ENCODE measurements at regions not wholly inside any gene's neighbourhood (a gene's known extent, or its start where the extent isn't known, plus 50 kb on each side); places are given as distances from the start of the nearest gene placed in this dataset.
"Not testable (repeated sequence)": the region's sequence is repeated elsewhere in the genome, so short reads cannot be mapped to it uniquely, and the experiment has no call there.

DNA sequence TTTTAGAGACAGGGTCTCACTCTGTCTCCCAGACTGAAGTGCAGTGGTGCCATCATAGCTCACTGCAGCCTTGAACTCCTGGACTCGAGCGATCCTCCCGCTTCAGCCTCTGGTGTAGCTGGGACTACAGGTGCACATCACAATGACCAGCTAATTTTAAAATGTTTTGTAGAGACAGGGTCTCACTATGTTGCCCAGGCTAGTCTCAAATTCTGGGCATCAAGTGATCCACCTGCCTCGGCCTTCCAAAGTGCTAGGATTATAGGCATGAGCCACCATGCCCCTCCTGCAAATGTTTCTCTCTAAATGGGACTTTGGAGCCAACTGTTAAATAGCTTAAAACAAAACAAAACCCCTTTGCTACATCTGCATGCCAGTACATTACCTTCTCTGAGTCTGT, 82.2 kb upstream of the BRD7 start:
- CTCF ChIA-PET, result interaction anchor here (1.0 to 1.6 kb wide), 2 partner anchors 296 to 489 kb away, joined by 3 read pairs; no protein-coding TSS in a partner anchor
- H3K4me1 ChIP-seq (ENCODE audit: control extremely low read depth in 1 of 4, control insufficient read depth in 4 of 4, insufficient read depth in 4 of 4, low read length in 3 of 4), result peaks cover 0 to 3% (median 0%) of the 10 kb centered on the region in 4 experiments
- H3K9me3 ChIP-seq (ENCODE audit: control extremely low read depth in 1 of 5, control insufficient read depth in 4 of 5, insufficient read depth in 2 of 5, low read depth in 1 of 5, low read length in 4 of 5), result no peaks in the 10 kb centered on the region
- no peaks in the 10 kb centered on the region for H3K36me3 ChIP-seq (ENCODE audit: control insufficient read depth in 4 of 4, insufficient read depth in 4 of 4, low read length in 3 of 4)
- no peak for DNase-seq
- H3K4me3 ChIP-seq (ENCODE audit: control insufficient read depth in 1 of 7, extremely low read depth in 1 of 7, insufficient read depth in 4 of 7, low read depth in 2 of 7, low read length in 6 of 7), result no peak overlapping the region
- no peak overlapping the region for H3K27ac ChIP-seq (ENCODE audit: insufficient read depth in 1 of 2, low read depth in 1 of 2, low read length in 2 of 2, poor library complexity in 1 of 2, severe bottlenecking in 2 of 2)
- peaks cover 0 to 3% (median 0%) of the 10 kb centered on the region in 5 experiments for H3K27me3 ChIP-seq (replicated peaks in 2 of 5; ENCODE audit: control insufficient read depth in 4 of 5, insufficient read depth in 5 of 5, low read length in 4 of 5)
- POLR2A ChIA-PET, result no interaction called here
- WGBS (ENCODE audit: insufficient coverage), result 88% methylated on average over 4 of the region's 4 CpGs

DNA sequence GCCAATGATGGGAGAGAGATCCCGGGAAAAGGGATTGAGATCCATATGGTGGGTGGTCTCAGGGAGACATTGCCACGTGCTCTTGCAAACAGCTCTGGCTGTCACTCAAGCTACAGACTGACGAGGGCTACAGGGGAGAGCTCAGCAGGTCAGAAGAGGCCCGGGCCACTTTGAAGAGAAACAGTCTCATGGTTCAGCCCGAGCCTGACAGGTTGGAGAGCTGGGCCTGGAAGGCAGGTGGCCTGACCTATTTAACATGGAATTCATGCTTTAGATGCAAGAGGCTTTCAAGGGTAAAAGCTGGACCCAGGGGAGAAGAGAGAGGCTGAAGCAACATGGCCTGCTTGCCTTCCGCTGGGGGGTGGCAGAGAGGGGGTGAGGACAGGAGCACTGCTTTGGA, 81.0 kb upstream of the BRD7 start:
- 90% methylated on average over 6 of the region's 6 CpGs for WGBS (ENCODE audit: insufficient coverage)
- ChIA-PET POLR2A (no interaction called here), CTCF (interaction anchor here (1.5 to 1.6 kb wide), 2 partner anchors 13 to 297 kb away, joined by 3 to 5 read pairs; no protein-coding TSS in a partner anchor)
- no peaks in the 10 kb centered on the region for H3K36me3 ChIP-seq (ENCODE audit: control insufficient read depth in 4 of 4, insufficient read depth in 4 of 4, low read length in 3 of 4)
- peaks cover 0 to 3% (median 0%) of the 10 kb centered on the region in 5 experiments for H3K27me3 ChIP-seq (replicated peaks in 2 of 5; ENCODE audit: control insufficient read depth in 4 of 5, insufficient read depth in 5 of 5, low read length in 4 of 5)
- no peak for DNase-seq
- H3K4me1 ChIP-seq (ENCODE audit: control extremely low read depth in 1 of 4, control insufficient read depth in 4 of 4, insufficient read depth in 4 of 4, low read length in 3 of 4), result peaks cover 0 to 3% (median 0%) of the 10 kb centered on the region in 4 experiments
- H3K4me3 ChIP-seq (ENCODE audit: control insufficient read depth in 1 of 7, extremely low read depth in 1 of 7, insufficient read depth in 4 of 7, low read depth in 2 of 7, low read length in 6 of 7), result no peak overlapping the region
- no peak overlapping the region for H3K27ac ChIP-seq (ENCODE audit: insufficient read depth in 1 of 2, low read depth in 1 of 2, low read length in 2 of 2, poor library complexity in 1 of 2, severe bottlenecking in 2 of 2)
- H3K9me3 ChIP-seq (ENCODE audit: control extremely low read depth in 1 of 5, control insufficient read depth in 4 of 5, insufficient read depth in 2 of 5, low read depth in 1 of 5, low read length in 4 of 5), result no peaks in the 10 kb centered on the region

DNA sequence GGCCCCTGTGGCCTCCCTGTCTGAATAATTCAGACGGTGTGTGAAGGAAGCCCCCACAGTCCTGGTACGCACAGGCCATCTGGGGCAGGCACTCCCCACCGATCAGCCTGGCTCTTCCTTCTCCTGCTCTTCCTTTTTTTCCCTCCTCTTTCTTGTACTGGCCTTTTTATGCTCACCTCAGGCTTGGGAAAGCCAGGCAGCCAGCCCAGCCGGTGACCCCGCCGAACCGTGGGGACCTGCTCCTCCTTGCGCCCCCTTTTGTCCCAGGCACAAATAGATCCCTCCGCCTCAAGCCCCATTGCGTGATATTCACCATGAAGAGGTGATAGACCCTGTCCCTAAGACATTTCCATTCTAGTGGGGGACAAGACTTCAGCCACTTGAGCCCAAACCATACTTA, 80.2 kb upstream of the BRD7 start:
- no peaks in the 10 kb centered on the region for H3K9me3 ChIP-seq (ENCODE audit: control extremely low read depth in 1 of 5, control insufficient read depth in 4 of 5, insufficient read depth in 2 of 5, low read depth in 1 of 5, low read length in 4 of 5)
- ChIA-PET POLR2A (no interaction called here), CTCF (interaction anchor here (1.5 kb wide), 1 partner anchor 13 kb away, joined by 5 read pairs; no protein-coding TSS in a partner anchor)
- H3K36me3 ChIP-seq (ENCODE audit: control insufficient read depth in 4 of 4, insufficient read depth in 4 of 4, low read length in 3 of 4), result no peaks in the 10 kb centered on the region
- peaks cover 0 to 6% (median 0%) of the 10 kb centered on the region in 5 experiments for H3K27me3 ChIP-seq (replicated peaks in 2 of 5; ENCODE audit: control insufficient read depth in 4 of 5, insufficient read depth in 5 of 5, low read length in 4 of 5)
- H3K4me3 ChIP-seq (ENCODE audit: control insufficient read depth in 1 of 7, extremely low read depth in 1 of 7, insufficient read depth in 4 of 7, low read depth in 2 of 7, low read length in 6 of 7), result no peak overlapping the region
- H3K27ac ChIP-seq (ENCODE audit: insufficient read depth in 1 of 2, low read depth in 1 of 2, low read length in 2 of 2, poor library complexity in 1 of 2, severe bottlenecking in 2 of 2), result no peak overlapping the region
- DNase-seq, result no peak
- H3K4me1 ChIP-seq (ENCODE audit: control extremely low read depth in 1 of 4, control insufficient read depth in 4 of 4, insufficient read depth in 4 of 4, low read length in 3 of 4), result peaks cover 0 to 3% (median 0%) of the 10 kb centered on the region in 4 experiments
- WGBS (ENCODE audit: insufficient coverage), result 88% methylated on average over 10 of the region's 10 CpGs

DNA sequence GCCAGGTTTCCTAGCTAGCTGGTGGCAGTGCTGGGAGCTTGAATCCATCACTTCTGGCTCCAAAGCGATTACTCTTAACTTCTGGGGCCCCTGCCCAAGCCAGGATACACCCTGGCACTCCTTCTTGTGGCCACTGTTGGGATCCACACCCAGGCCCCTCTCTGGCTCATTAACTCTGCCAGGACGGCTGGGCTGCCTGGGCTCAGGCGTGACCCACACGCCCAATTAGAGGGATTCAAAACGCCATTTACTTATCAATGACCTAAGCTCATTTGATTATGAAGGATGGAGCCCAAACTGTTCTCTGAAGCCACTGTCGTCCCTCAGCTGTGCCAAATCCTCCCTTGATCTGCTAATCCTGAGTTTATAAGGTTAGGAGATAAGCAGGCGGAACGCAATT, 79.7 kb upstream of the BRD7 start:
- CTCF ChIA-PET, result interaction anchor here (0.6 kb wide), 1 partner anchor 284 kb away, joined by 4 read pairs; no protein-coding TSS in a partner anchor
- H3K27me3 ChIP-seq (replicated peaks in 2 of 5; ENCODE audit: control insufficient read depth in 4 of 5, insufficient read depth in 5 of 5, low read length in 4 of 5), result peaks cover 0 to 6% (median 0%) of the 10 kb centered on the region in 5 experiments
- peak in 1 of 3 donors; percentile 20 for DNase-seq
- no peaks in the 10 kb centered on the region for H3K9me3 ChIP-seq (ENCODE audit: control extremely low read depth in 1 of 5, control insufficient read depth in 4 of 5, insufficient read depth in 2 of 5, low read depth in 1 of 5, low read length in 4 of 5)
- POLR2A ChIA-PET, result no interaction called here
- no peaks in the 10 kb centered on the region for H3K36me3 ChIP-seq (ENCODE audit: control insufficient read depth in 4 of 4, insufficient read depth in 4 of 4, low read length in 3 of 4)
- peaks cover 0 to 3% (median 0%) of the 10 kb centered on the region in 4 experiments for H3K4me1 ChIP-seq (ENCODE audit: control extremely low read depth in 1 of 4, control insufficient read depth in 4 of 4, insufficient read depth in 4 of 4, low read length in 3 of 4)
- WGBS (ENCODE audit: insufficient coverage), result 92% methylated on average over 7 of the region's 8 CpGs
- no peak overlapping the region for H3K27ac ChIP-seq (ENCODE audit: insufficient read depth in 1 of 2, low read depth in 1 of 2, low read length in 2 of 2, poor library complexity in 1 of 2, severe bottlenecking in 2 of 2)
- no peak overlapping the region for H3K4me3 ChIP-seq (ENCODE audit: control insufficient read depth in 1 of 7, extremely low read depth in 1 of 7, insufficient read depth in 4 of 7, low read depth in 2 of 7, low read length in 6 of 7)

DNA sequence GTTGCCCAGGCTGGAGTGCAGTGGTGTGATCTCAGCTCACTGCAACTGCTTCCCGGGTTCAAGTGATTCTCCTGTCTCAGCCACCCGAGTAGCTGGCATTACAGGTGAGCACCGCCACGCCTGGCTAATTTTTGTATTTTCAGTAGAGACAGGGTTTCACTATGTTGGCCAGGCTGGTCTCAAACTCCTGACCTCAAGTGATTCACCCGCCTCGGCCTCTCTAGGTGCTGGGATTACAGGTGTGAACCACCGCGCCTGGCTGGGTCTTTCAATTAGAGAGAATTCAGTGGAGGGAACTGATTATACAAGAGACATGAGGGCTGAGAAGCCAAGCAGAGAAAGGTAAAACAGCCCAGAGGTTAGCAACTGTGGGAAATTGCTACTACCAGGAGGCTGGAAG, 78.6 kb upstream of the BRD7 start:
- H3K4me1 ChIP-seq (ENCODE audit: control extremely low read depth in 1 of 4, control insufficient read depth in 4 of 4, insufficient read depth in 4 of 4, low read length in 3 of 4); H3K27me3 ChIP-seq (replicated peaks in 2 of 5; ENCODE audit: control insufficient read depth in 4 of 5, insufficient read depth in 5 of 5, low read length in 4 of 5); H3K27ac ChIP-seq (ENCODE audit: insufficient read depth in 1 of 2, low read depth in 1 of 2, low read length in 2 of 2, poor library complexity in 1 of 2, severe bottlenecking in 2 of 2); H3K36me3 ChIP-seq (ENCODE audit: control insufficient read depth in 4 of 4, insufficient read depth in 4 of 4, low read length in 3 of 4); POLR2A ChIA-PET; H3K9me3 ChIP-seq (ENCODE audit: control extremely low read depth in 1 of 5, control insufficient read depth in 4 of 5, insufficient read depth in 2 of 5, low read depth in 1 of 5, low read length in 4 of 5); DNase-seq; H3K4me3 ChIP-seq (ENCODE audit: control insufficient read depth in 1 of 7, extremely low read depth in 1 of 7, insufficient read depth in 4 of 7, low read depth in 2 of 7, low read length in 6 of 7): not testable (repeated sequence)
- CTCF ChIA-PET, result interaction anchor here (1.0 kb wide), 1 partner anchor 9 kb away, joined by 5 read pairs; no protein-coding TSS in a partner anchor
- 100% methylated on average over 5 of the region's 8 CpGs for WGBS (ENCODE audit: insufficient coverage)

DNA sequence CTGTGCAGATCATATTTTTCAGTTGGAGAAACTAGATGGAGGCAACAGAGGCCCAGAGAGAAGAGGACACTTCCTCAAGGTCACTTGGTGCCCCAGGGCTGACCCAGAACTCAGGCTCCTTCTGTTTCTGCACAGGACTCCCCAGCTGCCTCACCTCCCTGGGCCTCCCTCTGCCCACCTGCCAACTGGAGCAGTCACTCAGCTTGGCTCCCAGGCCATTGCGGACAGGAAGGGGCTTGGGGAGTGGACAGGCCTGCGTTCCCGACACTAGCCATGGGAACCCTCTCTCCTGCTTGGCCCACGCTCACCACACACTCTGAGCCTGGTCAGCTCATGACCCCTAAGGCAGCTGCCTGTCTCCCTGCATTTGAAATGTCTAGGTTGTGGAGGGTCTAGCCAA, 78.1 kb upstream of the BRD7 start:
- Histone ChIP-seq H3K36me3 (ENCODE audit: control insufficient read depth in 4 of 4, insufficient read depth in 4 of 4, low read length in 3 of 4) (no peaks in the 10 kb centered on the region), H3K9me3 (ENCODE audit: control extremely low read depth in 1 of 5, control insufficient read depth in 4 of 5, insufficient read depth in 2 of 5, low read depth in 1 of 5, low read length in 4 of 5) (peaks cover 0 to 7% (median 4%) of the 10 kb centered on the region in 5 experiments), H3K4me1 (ENCODE audit: control extremely low read depth in 1 of 4, control insufficient read depth in 4 of 4, insufficient read depth in 4 of 4, low read length in 3 of 4) (peaks cover 0 to 3% (median 0%) of the 10 kb centered on the region in 4 experiments), H3K27ac (ENCODE audit: insufficient read depth in 1 of 2, low read depth in 1 of 2, low read length in 2 of 2, poor library complexity in 1 of 2, severe bottlenecking in 2 of 2) (no peak overlapping the region), H3K4me3 (ENCODE audit: control insufficient read depth in 1 of 7, extremely low read depth in 1 of 7, insufficient read depth in 4 of 7, low read depth in 2 of 7, low read length in 6 of 7) (no peak overlapping the region), H3K27me3 (replicated peaks in 2 of 5; ENCODE audit: control insufficient read depth in 4 of 5, insufficient read depth in 5 of 5, low read length in 4 of 5) (peaks cover 0 to 6% (median 0%) of the 10 kb centered on the region in 5 experiments)
- DNase-seq, result no peak
- POLR2A ChIA-PET, result no interaction called here
- CTCF ChIA-PET, result interaction anchor here (1.0 kb wide), 1 partner anchor 9 kb away, joined by 5 read pairs; no protein-coding TSS in a partner anchor
- 100% methylated on average over 4 of the region's 4 CpGs for WGBS (ENCODE audit: insufficient coverage)

DNA sequence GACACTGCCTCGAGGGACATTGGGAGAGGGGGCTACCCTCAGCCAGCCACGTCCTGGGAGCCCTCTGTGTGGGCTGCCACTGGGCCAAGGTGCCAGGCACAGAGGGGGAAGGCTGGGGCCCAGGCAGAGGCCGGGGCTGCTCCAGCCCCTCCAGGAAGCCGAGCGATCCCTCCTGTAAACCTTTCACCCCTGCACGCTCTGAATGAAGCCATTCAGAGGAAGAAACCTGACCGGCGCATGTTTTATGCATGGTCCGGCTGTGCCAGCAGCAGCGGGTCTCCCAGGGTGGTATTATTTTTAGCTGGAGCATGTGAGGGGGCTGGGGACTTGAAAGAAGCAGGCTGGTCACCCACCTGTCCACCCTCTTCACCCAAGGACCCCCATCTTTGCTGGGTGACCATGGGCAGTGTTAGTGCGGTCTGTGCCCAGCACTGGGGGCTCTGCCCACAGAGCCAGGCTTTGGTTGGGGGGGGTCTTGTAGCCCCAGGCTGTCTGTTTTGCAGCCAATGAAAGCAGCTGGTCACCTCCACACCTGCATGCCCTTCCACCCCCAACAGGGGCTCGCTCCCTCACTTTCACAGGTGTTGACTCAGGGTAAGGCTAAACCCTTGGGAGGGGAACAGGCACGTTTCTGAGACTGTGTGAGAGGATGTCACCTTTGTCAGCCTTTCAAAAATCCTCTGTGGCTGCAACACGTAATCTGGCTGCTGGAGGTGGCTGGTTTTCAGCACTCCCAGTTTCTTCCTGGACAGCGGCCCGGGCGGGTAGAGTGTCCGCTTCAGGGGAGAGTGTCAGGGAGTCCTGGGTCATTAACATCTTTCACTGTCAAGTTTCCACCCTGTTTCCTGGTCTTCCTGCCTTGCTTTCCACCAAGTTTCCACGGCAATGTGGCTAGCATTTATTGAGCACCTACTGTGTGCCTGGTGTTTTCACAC, 77.1 kb upstream of the BRD7 start:
- CTCF ChIA-PET, result no interaction called here
- Histone ChIP-seq H3K36me3 (ENCODE audit: control insufficient read depth in 4 of 4, insufficient read depth in 4 of 4, low read length in 3 of 4) (no peaks in the 10 kb centered on the region), H3K4me1 (ENCODE audit: control extremely low read depth in 1 of 4, control insufficient read depth in 4 of 4, insufficient read depth in 4 of 4, low read length in 3 of 4) (peaks cover 0 to 3% (median 0%) of the 10 kb centered on the region in 4 experiments), H3K9me3 (ENCODE audit: control extremely low read depth in 1 of 5, control insufficient read depth in 4 of 5, insufficient read depth in 2 of 5, low read depth in 1 of 5, low read length in 4 of 5) (peaks cover 0 to 17% (median 13%) of the 10 kb centered on the region in 5 experiments), H3K27me3 (replicated peaks in 2 of 5; ENCODE audit: control insufficient read depth in 4 of 5, insufficient read depth in 5 of 5, low read length in 4 of 5) (peaks cover 0 to 6% (median 0%) of the 10 kb centered on the region in 5 experiments), H3K4me3 (ENCODE audit: control insufficient read depth in 1 of 7, extremely low read depth in 1 of 7, insufficient read depth in 4 of 7, low read depth in 2 of 7, low read length in 6 of 7) (no peak overlapping the region), H3K27ac (ENCODE audit: insufficient read depth in 1 of 2, low read depth in 1 of 2, low read length in 2 of 2, poor library complexity in 1 of 2, severe bottlenecking in 2 of 2) (no peak overlapping the region)
- no peak for DNase-seq
- WGBS (ENCODE audit: insufficient coverage), result 89% methylated on average over 14 of the region's 19 CpGs
- POLR2A ChIA-PET, result no interaction called here

Measured in common myeloid progenitor, CD34-positive (primary cell).